OCI-LY1 (cell line): ENCODE measurements at regions not wholly inside any gene's neighbourhood (a gene's known extent, or its start where the extent isn't known, plus 50 kb on each side); places are given as distances from the start of the nearest gene placed in this dataset.

ENCODE experiments used
- CTCF ChIP-seq: fragments of 200-600 bp; sonication (generic), shearing (Covaris generic); IDR thresholded peaks from 2 replicates; pipeline ENCODE4 v1.5.1; 2017; ENCODE audit warnings: mild to moderate bottlenecking, antibody characterized with exemption, low read length, moderate library complexity, mixed read lengths
- EZH2 ChIP-seq: fragments of 200-600 bp; sonication (generic), shearing (Covaris generic); IDR thresholded peaks from 2 replicates; pipeline ENCODE4 v1.8.0; 2017; ENCODE audit warnings: borderline replicate concordance, mixed run types, mild to moderate bottlenecking, antibody characterized with exemption, low read length, moderate library complexity, mixed read lengths

DNA sequence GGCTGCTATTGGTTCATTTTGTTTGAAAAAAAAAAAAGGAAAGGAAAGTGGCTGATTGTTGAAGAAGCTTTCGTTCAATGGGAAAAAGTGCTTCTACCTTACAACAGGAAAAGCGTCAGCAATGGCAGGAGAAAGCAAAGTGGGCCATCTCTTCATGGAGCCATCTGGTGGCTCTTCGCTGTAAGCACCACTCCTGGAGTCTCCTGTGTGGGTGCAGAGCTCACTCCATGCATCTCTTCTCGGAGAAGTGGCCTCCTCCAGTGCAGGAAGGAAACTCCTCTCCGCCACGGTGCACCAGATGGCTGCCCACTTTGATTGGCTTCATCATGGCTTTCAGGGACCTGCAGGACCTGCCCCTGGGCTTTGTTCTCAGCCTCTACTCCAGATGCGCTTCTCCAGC is 250.9 kb downstream of the PTEN start:
- TF ChIP-seq EZH2 (no peak), CTCF (no peak)
